Middle frontal gyrus (tissue), 1 donor: ENCODE measurements at regions not wholly inside any gene's neighbourhood (a gene's known extent, or its start where the extent isn't known, plus 50 kb on each side); places are given as distances from the start of the nearest gene placed in this dataset.
"Not testable (repeated sequence)": the region's sequence is repeated elsewhere in the genome, so short reads cannot be mapped to it uniquely, and the experiment has no call there.

Experiments
- DNase-seq: peaks from one replicate; pipeline ENCODE4 v3.0.0-alpha.2; 2015; ENCODE audit warnings: low spot score; ENCODE audit errors: extremely low spot score

GRCh38 chr13:81872581-81872980 is 1531.7 kb upstream of the SPRY2 start:
- DNase-seq: no peak

- DNase-seq: not testable (repeated sequence)
Observed at GRCh38 chr13:81871751-81872325, 1530.9 kb upstream of the SPRY2 start.

GRCh38 chr13:81848291-81848690 is 1507.4 kb upstream of the SPRY2 start:
- DNase-seq: no peak

- no peak for DNase-seq
Observed at GRCh38 chr13:81846771-81847170, 1505.8 kb upstream of the SPRY2 start.

GRCh38 chr13:81821259-81821658 is 1480.3 kb upstream of the SPRY2 start:
- DNase-seq: no peak

GRCh38 chr13:81800433-81800832 is 1459.5 kb upstream of the SPRY2 start:
- no peak for DNase-seq

GRCh38 chr13:81795710-81796109 is 1454.8 kb upstream of the SPRY2 start:
- no peak for DNase-seq

- no peak for DNase-seq
Observed at GRCh38 chr13:81791641-81792040, 1450.7 kb upstream of the SPRY2 start.

GRCh38 chr13:81781471-81781870 is 1440.5 kb upstream of the SPRY2 start:
- no peak for DNase-seq

- no peak for DNase-seq
Observed at GRCh38 chr13:81779876-81780275, 1439.0 kb upstream of the SPRY2 start.

- no peak for DNase-seq
Observed at GRCh38 chr13:81778350-81778749, 1437.4 kb upstream of the SPRY2 start.

- no peak for DNase-seq
Observed at GRCh38 chr13:81773263-81773662, 1432.3 kb upstream of the SPRY2 start.

- no peak for DNase-seq
Observed at GRCh38 chr13:81771951-81772350, 1431.0 kb upstream of the SPRY2 start.

GRCh38 chr13:81770868-81771505 is 1430.1 kb upstream of the SPRY2 start:
- DNase-seq: no peak

- no peak for DNase-seq
Observed at GRCh38 chr13:81762449-81762848, 1421.5 kb upstream of the SPRY2 start.

GRCh38 chr13:81760316-81760715 is 1419.4 kb upstream of the SPRY2 start:
- DNase-seq: no peak

GRCh38 chr13:81757348-81757970 is 1416.5 kb upstream of the SPRY2 start:
- no peak for DNase-seq

- no peak for DNase-seq
Observed at GRCh38 chr13:81745391-81745790, 1404.5 kb upstream of the SPRY2 start.

- DNase-seq: no peak
Observed at GRCh38 chr13:81738364-81738763, 1397.4 kb upstream of the SPRY2 start.

- no peak for DNase-seq
Observed at GRCh38 chr13:81726037-81726726, 1385.3 kb upstream of the SPRY2 start.

GRCh38 chr13:81722456-81722855 is 1381.5 kb upstream of the SPRY2 start:
- DNase-seq: peak; percentile 12

GRCh38 chr13:81721400-81721799 is 1380.5 kb upstream of the SPRY2 start:
- no peak for DNase-seq
